GM13977 (cell line): ENCODE measurements at regions not wholly inside any gene's neighbourhood (a gene's known extent, or its start where the extent isn't known, plus 50 kb on each side); places are given as distances from the start of the nearest gene placed in this dataset.

ENCODE experiments used
- DNase-seq: peaks from one replicate; pipeline ENCODE4 v3.0.0; 2012; ENCODE audit warnings: low spot score
- in situ Hi-C: fragments of 300-500 bp; cut with MboI; formaldehyde crosslinking; loops from one replicate; pipeline ENCODE4 v1.12.0; 2022; ENCODE audit warnings: low sequenced_read_pairs, low pct_unique_long_range_greater_than_20kb, mixed read lengths, inconsistent platforms; ENCODE audit not compliant: unreplicated experiment
- TF ChIP-seq, protein P1 (sequence below): IDR thresholded peaks from 2 replicates; pipeline ENCODE4 v1.5.1; 2012; ENCODE audit warnings: mild to moderate bottlenecking, control low read depth; ENCODE audit not compliant: insufficient read depth; ENCODE audit errors: extremely low read depth, missing control alignments

DNA sequence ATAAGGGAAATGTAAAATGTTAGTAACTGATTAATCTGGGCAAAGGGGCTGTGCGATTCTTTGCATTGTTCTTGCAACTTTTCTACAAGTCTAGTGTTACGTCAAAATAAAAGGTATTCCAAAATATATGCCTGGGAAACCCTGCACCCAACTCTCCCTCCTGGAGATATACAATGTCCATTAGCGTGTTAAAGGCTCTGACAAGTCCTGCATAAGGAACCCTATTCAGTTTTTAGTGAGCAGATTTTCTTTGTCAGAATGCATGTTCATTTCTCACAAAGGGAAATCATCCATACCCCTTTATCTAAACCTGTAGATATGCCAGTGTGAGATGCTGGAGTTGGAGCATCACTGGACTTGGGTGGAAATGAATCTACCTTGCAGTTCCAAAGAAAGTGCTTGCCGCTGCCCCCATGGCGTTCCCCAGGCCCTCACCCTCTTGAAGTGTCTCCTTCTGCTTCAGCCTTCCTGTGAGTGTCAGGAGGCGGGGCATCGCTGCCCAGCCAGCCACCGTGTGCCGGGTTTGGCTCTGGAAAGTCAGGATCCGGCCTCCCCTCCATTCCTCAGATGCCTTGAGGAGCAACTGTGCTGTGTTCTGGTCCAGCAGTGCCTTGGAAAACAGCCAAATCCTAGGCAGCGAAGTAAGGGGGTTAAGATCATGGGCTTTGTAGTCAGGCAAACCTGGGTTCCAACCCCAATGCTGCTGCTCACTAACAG, 85.5 kb downstream of the RMI2 start:
- in situ Hi-C loops: no loop called here
- no peak for DNase-seq
- TF ChIP-seq, protein P1, sequence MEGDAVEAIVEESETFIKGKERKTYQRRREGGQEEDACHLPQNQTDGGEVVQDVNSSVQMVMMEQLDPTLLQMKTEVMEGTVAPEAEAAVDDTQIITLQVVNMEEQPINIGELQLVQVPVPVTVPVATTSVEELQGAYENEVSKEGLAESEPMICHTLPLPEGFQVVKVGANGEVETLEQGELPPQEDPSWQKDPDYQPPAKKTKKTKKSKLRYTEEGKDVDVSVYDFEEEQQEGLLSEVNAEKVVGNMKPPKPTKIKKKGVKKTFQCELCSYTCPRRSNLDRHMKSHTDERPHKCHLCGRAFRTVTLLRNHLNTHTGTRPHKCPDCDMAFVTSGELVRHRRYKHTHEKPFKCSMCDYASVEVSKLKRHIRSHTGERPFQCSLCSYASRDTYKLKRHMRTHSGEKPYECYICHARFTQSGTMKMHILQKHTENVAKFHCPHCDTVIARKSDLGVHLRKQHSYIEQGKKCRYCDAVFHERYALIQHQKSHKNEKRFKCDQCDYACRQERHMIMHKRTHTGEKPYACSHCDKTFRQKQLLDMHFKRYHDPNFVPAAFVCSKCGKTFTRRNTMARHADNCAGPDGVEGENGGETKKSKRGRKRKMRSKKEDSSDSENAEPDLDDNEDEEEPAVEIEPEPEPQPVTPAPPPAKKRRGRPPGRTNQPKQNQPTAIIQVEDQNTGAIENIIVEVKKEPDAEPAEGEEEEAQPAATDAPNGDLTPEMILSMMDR: no peak

- DNase-seq: no peak
- TF ChIP-seq, protein P1: no peak
- in situ Hi-C loops: no loop called here
Measured at GRCh38 chr16:11431915-11432465, 86.7 kb downstream of the RMI2 start.

DNA sequence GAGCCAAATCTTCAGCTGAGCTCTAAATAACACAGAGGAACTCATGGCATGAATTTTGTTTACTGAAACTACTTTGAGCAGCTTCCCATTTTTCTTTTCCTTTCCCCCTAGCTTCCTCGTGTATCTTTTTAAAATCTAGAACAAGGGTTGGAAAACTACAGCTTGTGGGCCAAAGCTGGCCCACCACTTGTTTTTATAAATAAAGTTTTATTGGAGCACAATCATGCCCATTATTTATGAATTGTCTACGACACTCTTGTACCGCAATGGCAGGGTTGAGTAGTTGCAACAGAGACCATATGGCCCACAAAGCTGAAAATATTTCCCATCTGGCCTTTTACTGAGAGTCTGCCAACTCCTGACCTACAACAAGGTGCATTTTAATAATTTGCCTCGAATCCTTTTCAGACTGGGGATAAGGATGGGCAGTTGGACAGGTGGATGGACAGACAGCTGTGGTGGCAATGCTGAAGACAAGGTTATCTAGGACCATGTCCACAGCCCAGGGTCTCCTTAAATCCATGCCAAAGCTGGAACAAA, 87.7 kb downstream of the RMI2 start:
- in situ Hi-C loops: no loop called here
- no peak for DNase-seq
- TF ChIP-seq, protein P1: no peak

GRCh38 chr16:11435576-11435975, 90.3 kb downstream of the RMI2 start:
- no peak for DNase-seq
- TF ChIP-seq, protein P1: no peak
- in situ Hi-C loops: no loop called here

- no peak for DNase-seq
- TF ChIP-seq, protein P1: no peak
- in situ Hi-C loops: no loop called here
Measured at GRCh38 chr16:11437069-11437468, 91.8 kb downstream of the RMI2 start.

DNA sequence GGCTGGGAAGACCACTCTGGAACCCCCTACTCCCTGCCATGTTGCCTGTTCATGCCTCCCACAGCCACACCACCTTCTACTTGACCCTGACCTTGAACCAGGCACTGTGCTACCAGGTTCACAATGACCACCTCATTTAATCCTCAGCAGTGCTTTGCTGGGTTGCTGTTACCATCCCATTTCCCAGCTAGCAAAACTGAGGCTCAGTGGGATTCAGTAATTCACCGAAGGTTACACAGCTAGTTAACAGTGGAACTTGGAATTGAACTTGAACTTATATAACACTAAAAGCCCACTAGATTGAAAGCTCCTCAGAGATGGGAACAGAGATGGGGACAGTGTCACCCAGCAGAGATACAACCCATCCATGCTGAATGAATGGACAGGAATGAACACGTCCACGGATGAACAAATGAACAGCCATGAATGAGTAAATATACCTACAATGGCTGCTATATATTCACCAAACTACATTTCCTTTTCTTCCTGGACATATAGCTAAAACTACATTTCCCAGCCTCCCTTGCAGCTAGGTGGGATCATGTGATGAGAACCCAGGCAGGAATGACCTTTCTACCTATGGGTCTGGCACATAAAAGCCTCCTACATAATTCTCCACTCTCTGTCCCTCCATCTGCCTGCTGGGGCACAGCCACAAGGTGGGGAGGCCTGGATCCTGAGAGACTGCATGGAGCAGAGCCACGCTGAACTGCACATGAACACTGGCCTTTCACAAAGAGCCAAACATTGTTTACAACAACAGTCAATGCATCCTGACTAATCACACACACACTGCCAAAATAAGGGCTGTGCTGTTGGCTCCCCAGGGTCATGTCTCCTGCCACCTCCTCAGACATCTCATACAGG, 94.8 kb downstream of the RMI2 start:
- TF ChIP-seq, protein P1: no peak
- no peak for DNase-seq
- in situ Hi-C loops: no loop called here
